ENCODE measurements at regions not wholly inside any gene's neighbourhood (a gene's known extent, or its start where the extent isn't known, plus 50 kb on each side); places are given as distances from the start of the nearest gene placed in this dataset.
"Not testable (repeated sequence)": the region's sequence is repeated elsewhere in the genome, so short reads cannot be mapped to it uniquely, and the experiment has no call there.

DNA sequence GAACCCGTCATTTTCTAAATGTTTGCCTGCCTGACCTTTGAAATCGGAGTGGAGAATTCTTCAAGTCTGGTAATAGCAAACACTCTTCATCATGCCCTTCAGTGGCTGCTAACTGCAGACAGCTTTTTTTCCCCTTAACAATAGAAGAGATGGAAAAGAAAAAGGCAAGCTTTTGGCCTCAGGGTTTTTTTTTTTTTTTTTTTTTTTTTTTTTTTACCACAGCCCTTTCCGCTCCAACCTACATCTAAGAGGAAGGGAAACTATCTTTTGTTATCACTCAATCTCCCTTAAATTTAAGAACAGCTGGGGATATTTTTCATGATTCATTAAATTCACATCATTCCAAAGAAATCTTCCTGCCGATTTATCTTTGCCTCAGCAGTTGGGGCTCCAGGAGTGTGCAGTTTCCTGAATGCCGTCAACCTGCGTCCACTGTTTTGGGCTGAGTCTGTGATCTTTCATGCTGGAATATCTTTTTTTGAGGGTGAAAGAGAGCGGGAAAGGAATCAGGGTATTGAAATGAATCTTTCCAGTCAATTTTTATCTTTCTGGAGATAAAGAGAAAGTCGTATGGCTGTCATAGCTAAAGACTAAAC, 144.5 kb upstream of the SMYD2 start:
- H3K27me3 ChIP-seq: no peaks in the 10 kb centered on the region
- intact Hi-C loops (cut with DNase I): no loop called here
- TF ChIP-seq, protein P1, sequence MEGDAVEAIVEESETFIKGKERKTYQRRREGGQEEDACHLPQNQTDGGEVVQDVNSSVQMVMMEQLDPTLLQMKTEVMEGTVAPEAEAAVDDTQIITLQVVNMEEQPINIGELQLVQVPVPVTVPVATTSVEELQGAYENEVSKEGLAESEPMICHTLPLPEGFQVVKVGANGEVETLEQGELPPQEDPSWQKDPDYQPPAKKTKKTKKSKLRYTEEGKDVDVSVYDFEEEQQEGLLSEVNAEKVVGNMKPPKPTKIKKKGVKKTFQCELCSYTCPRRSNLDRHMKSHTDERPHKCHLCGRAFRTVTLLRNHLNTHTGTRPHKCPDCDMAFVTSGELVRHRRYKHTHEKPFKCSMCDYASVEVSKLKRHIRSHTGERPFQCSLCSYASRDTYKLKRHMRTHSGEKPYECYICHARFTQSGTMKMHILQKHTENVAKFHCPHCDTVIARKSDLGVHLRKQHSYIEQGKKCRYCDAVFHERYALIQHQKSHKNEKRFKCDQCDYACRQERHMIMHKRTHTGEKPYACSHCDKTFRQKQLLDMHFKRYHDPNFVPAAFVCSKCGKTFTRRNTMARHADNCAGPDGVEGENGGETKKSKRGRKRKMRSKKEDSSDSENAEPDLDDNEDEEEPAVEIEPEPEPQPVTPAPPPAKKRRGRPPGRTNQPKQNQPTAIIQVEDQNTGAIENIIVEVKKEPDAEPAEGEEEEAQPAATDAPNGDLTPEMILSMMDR (IDR thresholded peaks at IDR 0.05): no peak
- no peaks in the 10 kb centered on the region for H3K36me3 ChIP-seq
- H3K9me3 ChIP-seq: no peaks in the 10 kb centered on the region
- no peak for DNase-seq (ENCODE audit: low spot score in 2 of 2)
- no peaks in the 10 kb centered on the region for H3K4me1 ChIP-seq
- H3K27ac ChIP-seq: no peak overlapping the region
- no peak overlapping the region for H3K4me3 ChIP-seq

DNA sequence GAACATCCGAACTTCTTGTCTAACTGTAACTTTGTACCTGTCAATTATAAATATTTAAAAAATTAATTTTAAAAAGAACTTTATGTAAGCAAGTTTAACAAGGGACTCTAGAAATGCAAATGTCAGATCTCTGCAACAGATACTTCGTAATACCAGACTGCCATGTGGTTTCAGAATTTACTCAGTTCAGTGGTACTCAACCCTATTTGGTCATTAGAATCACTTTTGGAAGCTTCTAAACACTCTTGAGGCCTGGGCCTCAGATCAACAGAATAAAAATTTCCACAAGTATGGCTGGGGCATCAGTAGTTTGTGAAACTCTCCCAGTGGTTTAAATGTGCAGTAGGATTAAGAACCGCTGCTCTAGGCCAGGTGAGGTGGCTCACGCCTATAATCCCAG, 139.5 kb upstream of the SMYD2 start:
- no peaks in the 10 kb centered on the region for H3K4me1 ChIP-seq
- intact Hi-C loops (cut with DNase I): no loop called here
- no peak for DNase-seq (ENCODE audit: low spot score in 2 of 2)
- TF ChIP-seq, protein P1 (IDR thresholded peaks at IDR 0.05): no peak
- H3K27me3 ChIP-seq: no peaks in the 10 kb centered on the region
- H3K36me3 ChIP-seq: no peaks in the 10 kb centered on the region
- no peak overlapping the region for H3K27ac ChIP-seq
- H3K9me3 ChIP-seq: no peaks in the 10 kb centered on the region
- no peak overlapping the region for H3K4me3 ChIP-seq

DNA sequence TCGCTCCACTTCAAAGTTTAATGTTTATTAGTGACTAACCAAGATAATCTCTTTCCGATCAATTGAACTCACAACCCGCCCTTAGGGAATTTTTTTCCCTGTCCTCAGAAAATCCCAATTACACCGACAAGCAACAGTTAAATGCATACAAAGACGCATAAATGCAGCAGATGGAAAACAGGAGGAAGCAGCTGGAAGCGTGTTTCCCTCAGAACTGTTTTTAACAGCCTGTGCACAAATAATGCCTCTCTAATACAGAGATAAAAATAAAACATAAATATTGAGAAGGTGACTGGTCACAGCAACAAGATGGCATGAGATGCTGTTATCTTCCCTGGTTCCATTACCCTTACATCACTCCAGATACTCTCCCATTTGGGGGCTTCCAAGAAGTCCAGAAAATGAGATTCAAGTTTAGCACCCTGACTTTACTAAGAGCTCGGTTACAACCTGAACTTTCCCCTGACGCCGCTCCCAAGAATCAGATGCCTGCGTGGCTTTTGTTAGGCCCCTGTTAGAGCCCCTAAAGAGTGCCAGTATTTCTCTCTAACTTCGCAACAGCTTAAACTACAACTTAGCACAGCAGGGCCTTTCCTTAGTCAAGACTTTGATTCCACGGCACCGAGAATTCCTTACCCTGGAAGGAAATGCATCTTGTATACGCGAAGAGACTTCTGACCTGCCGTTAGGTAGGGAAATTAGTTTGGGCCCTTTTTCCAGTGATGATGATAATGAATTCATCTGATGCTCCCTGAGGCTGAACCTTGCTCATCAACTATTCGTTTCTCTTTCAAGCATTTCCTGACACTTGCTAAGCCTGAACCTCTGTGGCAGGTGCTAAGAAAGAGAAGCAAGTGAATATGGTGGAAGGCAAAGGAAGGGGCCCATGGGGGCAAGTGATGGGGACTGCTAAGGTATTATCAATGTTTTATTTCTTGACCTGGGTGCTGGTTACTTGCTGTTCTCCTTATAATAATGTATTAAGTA, 137.7 kb upstream of the SMYD2 start:
- no peaks in the 10 kb centered on the region for H3K9me3 ChIP-seq
- no peaks in the 10 kb centered on the region for H3K4me1 ChIP-seq
- H3K4me3 ChIP-seq: no peak overlapping the region
- no peak for DNase-seq (ENCODE audit: low spot score in 2 of 2)
- no peak overlapping the region for H3K27ac ChIP-seq
- no peaks in the 10 kb centered on the region for H3K27me3 ChIP-seq
- TF ChIP-seq, protein P1 (IDR thresholded peaks at IDR 0.05): no peak
- no peaks in the 10 kb centered on the region for H3K36me3 ChIP-seq
- intact Hi-C loops (cut with DNase I): no loop called here

DNA sequence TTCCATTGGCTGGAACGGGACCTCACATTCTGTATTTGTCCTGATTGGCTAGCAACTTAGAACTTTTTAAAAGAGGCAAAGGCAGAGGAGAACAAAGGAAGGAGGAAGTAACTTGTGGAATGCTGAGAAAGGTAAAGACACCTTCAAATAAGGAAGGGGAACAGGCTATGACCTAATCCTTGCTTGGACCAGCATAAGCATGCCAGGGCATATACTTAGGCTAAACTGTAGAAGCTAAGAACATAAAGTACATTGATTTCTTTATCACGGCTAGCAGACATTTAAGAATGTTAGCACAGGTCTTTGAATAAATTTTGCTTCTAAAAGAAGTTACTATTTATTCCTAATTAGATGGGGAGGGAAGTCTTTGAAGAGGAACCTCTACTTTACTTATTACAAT, 136.4 kb upstream of the SMYD2 start:
- H3K9me3 ChIP-seq; intact Hi-C loops (cut with DNase I); H3K27me3 ChIP-seq: not testable (repeated sequence)

DNA sequence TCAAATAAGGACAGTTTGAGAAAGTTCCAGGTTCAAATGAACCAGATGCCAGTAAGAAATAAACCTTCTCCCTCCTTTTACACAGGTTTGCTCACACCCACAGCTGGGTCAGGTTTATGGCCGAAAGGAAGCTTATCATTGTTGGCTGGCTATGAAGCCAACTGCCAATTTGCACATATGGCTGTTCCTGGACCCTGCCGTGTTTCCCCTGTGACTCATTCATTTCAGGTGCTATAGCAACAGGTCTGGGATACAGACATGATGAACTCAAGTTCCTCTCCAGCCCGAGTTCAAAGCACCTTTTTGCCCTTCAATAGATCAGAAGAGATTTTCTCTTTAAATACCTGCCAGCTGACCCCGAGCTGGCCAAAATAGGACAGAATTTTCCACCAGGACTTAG, 134.4 kb upstream of the SMYD2 start:
- no peak overlapping the region for H3K27ac ChIP-seq
- H3K27me3 ChIP-seq: no peaks in the 10 kb centered on the region
- H3K4me1 ChIP-seq: no peaks in the 10 kb centered on the region
- intact Hi-C loops (cut with DNase I): no loop called here
- DNase-seq (ENCODE audit: low spot score in 2 of 2): no peak
- H3K9me3 ChIP-seq: no peaks in the 10 kb centered on the region
- no peak overlapping the region for H3K4me3 ChIP-seq
- H3K36me3 ChIP-seq: no peaks in the 10 kb centered on the region
- TF ChIP-seq, protein P1 (IDR thresholded peaks at IDR 0.05): no peak

More for the DNA sequence above, 136.4 kb upstream of the SMYD2 start:
- H3K4me1 ChIP-seq; H3K27ac ChIP-seq; H3K4me3 ChIP-seq; DNase-seq (ENCODE audit: low spot score in 2 of 2); H3K36me3 ChIP-seq: not testable (repeated sequence)

DNA sequence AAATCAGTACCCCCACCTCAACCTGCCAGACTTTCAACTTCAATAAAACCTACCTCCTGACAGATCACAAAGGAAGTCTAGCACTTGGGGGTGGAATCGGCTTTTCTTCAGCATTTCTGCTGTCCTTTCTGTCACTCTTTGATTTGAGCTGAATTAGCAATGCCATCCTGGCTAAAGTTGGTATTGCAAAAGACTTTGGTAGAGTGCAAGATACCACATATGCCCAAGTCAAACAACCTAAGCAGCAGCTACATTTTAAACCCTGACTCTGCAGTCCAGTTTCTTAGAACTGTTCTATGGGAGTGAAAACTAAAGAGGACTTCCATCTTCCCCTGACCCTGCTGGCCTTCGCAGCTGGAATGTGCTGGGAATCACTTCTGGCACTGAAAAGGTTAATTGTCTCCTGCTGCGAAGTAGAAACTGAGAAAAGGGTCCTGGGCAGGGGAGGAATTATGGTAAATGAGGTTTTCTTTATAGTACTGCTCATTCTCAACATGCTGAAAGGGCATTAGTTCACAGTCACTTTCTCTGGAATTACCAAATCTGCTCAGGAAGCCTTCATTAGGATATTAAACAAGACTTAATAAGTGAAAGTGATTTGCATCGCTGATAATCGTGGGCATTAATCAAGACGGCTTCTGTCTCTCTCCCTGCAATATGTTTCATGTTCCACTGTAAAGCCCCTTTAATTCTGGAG, 126.2 kb upstream of the SMYD2 start:
- intact Hi-C loops (cut with DNase I): no loop called here
- TF ChIP-seq, protein P1 (IDR thresholded peaks at IDR 0.05): no peak
- no peaks in the 10 kb centered on the region for H3K36me3 ChIP-seq

More for the DNA sequence above, 126.2 kb upstream of the SMYD2 start:
- Histone ChIP-seq H3K4me1 (no peaks in the 10 kb centered on the region), H3K9me3 (no peaks in the 10 kb centered on the region), H3K4me3 (no peak overlapping the region), H3K27me3 (no peaks in the 10 kb centered on the region), H3K27ac (no peak overlapping the region)
- no peak for DNase-seq (ENCODE audit: low spot score in 2 of 2)

Measured in ascending aorta (tissue), 2 donors.